IPS DF 6.9 (cell line): ENCODE measurements at regions not wholly inside any gene's neighbourhood (a gene's known extent, or its start where the extent isn't known, plus 50 kb on each side); places are given as distances from the start of the nearest gene placed in this dataset.

Experiments
- DNase-seq: peaks from one replicate; pipeline ENCODE4 v3.0.0-alpha.2; 2013; ENCODE audit warnings: low read depth, low spot score
- H3K27ac ChIP-seq: one replicate; pipeline ENCODE4 v1.5.1; 2013; ENCODE audit warnings: low read length, control low read depth
- H3K27me3 ChIP-seq: 2 replicates; pipeline ENCODE4 v1.6.1; 2013; ENCODE audit warnings: mild to moderate bottlenecking, low read length; ENCODE audit not compliant: control insufficient read depth, insufficient read depth
- H3K36me3 ChIP-seq: 2 replicates; pipeline ENCODE4 v1.6.1; 2013; ENCODE audit warnings: low read length; ENCODE audit not compliant: control insufficient read depth, insufficient read depth
- H3K4me1 ChIP-seq: 2 replicates; pipeline ENCODE4 v1.6.1; 2013; ENCODE audit warnings: low read length; ENCODE audit not compliant: control insufficient read depth, insufficient read depth
- H3K4me3 ChIP-seq: 2 replicates; pipeline ENCODE4 v1.5.1; 2013; ENCODE audit warnings: mild to moderate bottlenecking, low read length
- H3K9me3 ChIP-seq: 2 replicates; pipeline ENCODE4 v1.6.1; 2013; ENCODE audit warnings: low read length, inconsistent platforms; ENCODE audit not compliant: control insufficient read depth, insufficient read depth
- WGBS: extraction: QIAGEN DNeasy Blood & Tissue Kit; methylation state at CpG from one replicate; pipeline ENCODE4 v1.1.7; 2013; ENCODE audit warnings: mixed read lengths, missing lambda C conversion rate; ENCODE audit not compliant: insufficient read length, insufficient coverage; 5-methylcytosine and 5-hydroxymethylcytosine counted together

- H3K36me3 ChIP-seq = no peaks in the 10 kb centered on the region
- no peak for DNase-seq
- H3K9me3 ChIP-seq = no peaks in the 10 kb centered on the region
- H3K27ac ChIP-seq = no peak overlapping the region
- H3K4me1 ChIP-seq = peaks cover 6% of the 10 kb centered on the region; the same call in 1 of the 2 replicates
- H3K27me3 ChIP-seq = no peaks in the 10 kb centered on the region
- H3K4me3 ChIP-seq = no peak overlapping the region
Observed at GRCh38 chr3:176523114-176523513, 674.2 kb downstream of the TBL1XR1 start.

DNA sequence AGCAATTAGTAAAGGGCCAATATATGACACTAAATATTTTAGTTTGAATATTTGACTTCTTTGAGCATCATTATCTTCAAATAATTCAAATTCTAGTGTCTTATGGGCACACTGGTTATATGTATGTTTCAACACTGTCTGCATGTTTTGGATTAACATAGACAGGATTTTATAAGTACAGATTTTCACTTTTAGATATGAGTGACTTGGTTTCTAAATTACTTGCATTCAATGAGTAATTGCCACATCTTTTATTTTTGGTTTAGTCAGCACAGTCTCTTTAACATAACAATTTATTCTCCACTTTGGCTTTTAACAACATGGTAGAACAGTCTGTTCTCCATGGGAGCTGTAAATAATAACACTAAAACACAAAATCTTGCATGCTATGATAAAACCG lies 674.8 kb downstream of the TBL1XR1 start:
- no peaks in the 10 kb centered on the region for H3K9me3 ChIP-seq
- H3K27me3 ChIP-seq = no peaks in the 10 kb centered on the region
- H3K4me1 ChIP-seq = peaks cover 6% of the 10 kb centered on the region; the same call in 1 of the 2 replicates
- H3K36me3 ChIP-seq = no peaks in the 10 kb centered on the region
- no peak overlapping the region for H3K27ac ChIP-seq
- no peak for DNase-seq
- no peak overlapping the region for H3K4me3 ChIP-seq
- no CpG with 5 or more reads among the region's 1 CpG for WGBS

DNA sequence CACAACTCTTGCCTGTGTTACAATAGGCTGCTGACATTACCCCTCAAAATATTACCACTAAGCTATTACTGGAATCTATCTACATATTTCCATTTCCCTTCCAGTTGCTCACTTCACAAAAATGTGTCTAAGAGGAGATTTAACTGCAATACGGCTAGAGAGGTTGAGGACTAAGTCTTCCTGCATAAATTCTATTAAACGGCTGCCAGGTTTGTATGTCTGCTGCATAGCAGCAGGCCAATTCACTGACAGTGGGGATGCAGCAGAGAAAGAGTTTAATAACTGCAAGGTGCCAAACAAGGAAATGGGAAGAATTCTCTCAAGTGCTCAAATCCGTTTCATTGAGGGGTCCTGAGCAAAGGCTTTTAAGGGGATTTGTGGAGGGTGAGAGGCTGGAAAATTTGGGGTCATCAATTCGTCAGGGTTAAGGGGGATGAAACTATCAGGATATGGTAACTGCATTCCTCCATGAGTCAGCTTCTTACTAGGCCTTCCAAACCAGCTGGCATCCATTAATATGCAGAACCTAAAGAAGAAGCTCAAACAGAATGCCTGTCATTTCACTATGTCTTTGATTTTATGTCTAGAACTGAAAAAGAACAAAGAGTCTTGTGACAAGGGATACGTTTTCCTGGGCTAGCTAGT lies 675.6 kb downstream of the TBL1XR1 start:
- Histone ChIP-seq H3K27ac (no peak overlapping the region), H3K9me3 (no peaks in the 10 kb centered on the region), H3K27me3 (no peaks in the 10 kb centered on the region), H3K4me1 (peaks cover 6% of the 10 kb centered on the region; the same call in 1 of the 2 replicates), H3K4me3 (no peak overlapping the region), H3K36me3 (no peaks in the 10 kb centered on the region)
- no peak for DNase-seq
- WGBS = no CpG with 5 or more reads among the region's 5 CpGs

DNA sequence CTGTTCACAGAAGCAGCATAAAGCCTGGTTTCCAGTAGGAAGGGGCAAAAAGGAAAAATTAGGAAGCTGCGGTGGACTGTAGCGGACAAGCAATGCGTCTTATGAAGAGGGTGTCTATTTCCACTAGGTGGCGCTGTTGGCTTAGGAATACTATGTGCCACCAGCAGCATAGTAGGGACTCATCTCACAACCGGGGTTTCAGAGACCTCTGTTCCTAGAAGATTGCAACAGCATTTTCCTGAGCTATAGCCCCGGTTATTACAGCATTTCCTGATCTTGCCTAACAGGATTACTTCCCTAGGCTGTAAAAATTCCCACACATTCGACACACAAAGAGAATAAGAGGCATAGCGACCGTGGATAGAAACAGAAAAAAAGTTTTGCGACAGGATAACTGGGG lies 683.0 kb downstream of the TBL1XR1 start:
- H3K4me3 ChIP-seq = no peak overlapping the region
- no peaks in the 10 kb centered on the region; the same call in 1 of the 2 replicates for H3K27me3 ChIP-seq
- H3K9me3 ChIP-seq = peaks cover 5% of the 10 kb centered on the region
- no peaks in the 10 kb centered on the region for H3K36me3 ChIP-seq
- H3K4me1 ChIP-seq = no peaks in the 10 kb centered on the region
- WGBS = no CpG with 5 or more reads among the region's 10 CpGs
- H3K27ac ChIP-seq = no peak overlapping the region
- peak; percentile 96 for DNase-seq

- Histone ChIP-seq H3K27me3 (no peaks in the 10 kb centered on the region; the same call in 1 of the 2 replicates), H3K9me3 (peaks cover 5% of the 10 kb centered on the region), H3K36me3 (no peaks in the 10 kb centered on the region), H3K27ac (no peak overlapping the region), H3K4me1 (no peaks in the 10 kb centered on the region), H3K4me3 (no peak overlapping the region)
- WGBS = no CpG with 5 or more reads among the region's 1 CpG
- DNase-seq = no peak
Observed at GRCh38 chr3:176513604-176514003, 683.7 kb downstream of the TBL1XR1 start.

DNA sequence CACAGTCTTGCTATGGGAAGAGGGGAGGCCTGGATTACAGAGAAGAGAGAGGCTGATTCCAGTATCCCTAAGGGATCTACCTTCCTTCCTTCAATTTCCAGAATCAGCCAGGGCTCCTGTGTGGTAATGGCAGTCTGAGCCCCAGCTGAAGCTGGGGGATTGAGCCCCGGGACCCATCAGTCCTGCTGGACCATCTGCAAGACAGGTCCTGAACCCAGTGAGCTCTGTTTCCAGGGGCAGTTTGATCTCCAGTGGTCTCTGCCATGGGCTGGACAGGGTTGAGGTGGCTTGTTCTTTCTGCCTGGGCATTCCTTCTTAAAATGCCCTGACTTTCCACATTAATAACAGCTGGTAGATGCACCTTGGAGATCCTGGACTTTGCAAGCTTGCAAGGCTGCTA lies 685.2 kb downstream of the TBL1XR1 start:
- WGBS = no CpG with 5 or more reads among the region's 1 CpG
- DNase-seq = no peak
- no peak overlapping the region for H3K27ac ChIP-seq
- H3K4me3 ChIP-seq = no peak overlapping the region
- no peaks in the 10 kb centered on the region for H3K36me3 ChIP-seq
- peaks cover 5% of the 10 kb centered on the region for H3K9me3 ChIP-seq
- H3K27me3 ChIP-seq = no peaks in the 10 kb centered on the region; the same call in 1 of the 2 replicates
- no peaks in the 10 kb centered on the region for H3K4me1 ChIP-seq

- H3K9me3 ChIP-seq = peaks cover 5% of the 10 kb centered on the region
- no CpG with 5 or more reads among the region's 4 CpGs for WGBS
- H3K4me1 ChIP-seq = no peaks in the 10 kb centered on the region
- DNase-seq = no peak
- no peak overlapping the region for H3K27ac ChIP-seq
- H3K36me3 ChIP-seq = no peaks in the 10 kb centered on the region
- H3K27me3 ChIP-seq = no peaks in the 10 kb centered on the region; the same call in 1 of the 2 replicates
- no peak overlapping the region for H3K4me3 ChIP-seq
Observed at GRCh38 chr3:176510097-176510496, 687.2 kb downstream of the TBL1XR1 start.

GRCh38 chr3:176505878-176506621 lies 691.2 kb downstream of the TBL1XR1 start:
- Histone ChIP-seq H3K9me3 (no peaks in the 10 kb centered on the region; the same call in 1 of the 2 replicates), H3K36me3 (no peaks in the 10 kb centered on the region), H3K27me3 (no peaks in the 10 kb centered on the region), H3K4me1 (no peaks in the 10 kb centered on the region), H3K4me3 (no peak overlapping the region), H3K27ac (no peak overlapping the region)
- DNase-seq = peak; percentile 83
- no CpG with 5 or more reads among the region's 9 CpGs for WGBS

DNA sequence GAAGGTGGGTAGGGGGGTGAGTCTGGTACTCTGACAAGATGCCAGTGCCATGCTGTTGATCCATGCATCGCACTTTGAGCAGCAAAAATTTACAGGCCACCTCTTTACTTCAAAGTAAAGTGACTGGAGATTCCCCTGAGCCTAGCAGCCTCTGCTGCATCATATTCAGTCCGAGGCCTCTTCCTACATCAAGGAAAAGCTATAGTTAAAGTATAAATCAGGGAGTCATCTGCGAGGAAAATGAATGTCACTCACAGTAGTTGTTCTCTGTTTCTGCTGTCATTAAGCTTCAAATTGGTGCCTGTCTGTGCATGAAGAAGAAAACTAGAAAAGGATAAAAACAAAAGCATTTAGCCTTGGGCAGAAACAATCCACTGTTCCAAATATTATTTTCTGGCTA lies 706.2 kb downstream of the TBL1XR1 start:
- Histone ChIP-seq H3K4me1 (no peaks in the 10 kb centered on the region), H3K27me3 (no peaks in the 10 kb centered on the region), H3K27ac (no peak overlapping the region), H3K4me3 (no peak overlapping the region), H3K36me3 (no peaks in the 10 kb centered on the region), H3K9me3 (no peaks in the 10 kb centered on the region)
- WGBS = no CpG with 5 or more reads among the region's 3 CpGs
- no peak for DNase-seq

- DNase-seq = no peak
- no CpG with 5 or more reads among the region's 2 CpGs for WGBS
- no peaks in the 10 kb centered on the region for H3K27me3 ChIP-seq
- H3K36me3 ChIP-seq = no peaks in the 10 kb centered on the region
- H3K9me3 ChIP-seq = no peaks in the 10 kb centered on the region
- no peak overlapping the region for H3K27ac ChIP-seq
- H3K4me1 ChIP-seq = no peaks in the 10 kb centered on the region
- H3K4me3 ChIP-seq = no peak overlapping the region
Observed at GRCh38 chr3:176490357-176490756, 706.9 kb downstream of the TBL1XR1 start.
